Fibroblast of lung (primary cell): ENCODE measurements at regions not wholly inside any gene's neighbourhood (a gene's known extent, or its start where the extent isn't known, plus 50 kb on each side); places are given as distances from the start of the nearest gene placed in this dataset.
A peak's percentile ranks its signal among the peaks of the same experiment; 100 is the strongest.

Source experiments
- DNase-seq, 2 donors: peaks; one replicate each; pipeline versions ENCODE4 v3.0.0 to v3.0.0-alpha.2; 2010; ENCODE audit warnings: low read depth in 2 of 2
- H2AFZ ChIP-seq: 2 replicates; pipeline ENCODE4 v1.5.1; 2012; ENCODE audit warnings: low read length, control low read depth, inconsistent platforms
- H3K27ac ChIP-seq: 2 replicates; pipeline ENCODE4 v1.5.1; 2011; ENCODE audit warnings: low read length, control low read depth; ENCODE audit not compliant: insufficient read depth
- H3K27me3 ChIP-seq: 2 replicates; pipeline ENCODE4 v1.5.1; 2011; ENCODE audit warnings: mild to moderate bottlenecking, low read length; ENCODE audit not compliant: control insufficient read depth, insufficient read depth
- H3K36me3 ChIP-seq: 2 replicates; pipeline ENCODE4 v1.5.1; 2011; ENCODE audit warnings: low read length; ENCODE audit not compliant: control insufficient read depth, insufficient read depth
- H3K4me1 ChIP-seq: 2 replicates; pipeline ENCODE4 v1.5.1; 2011; ENCODE audit warnings: low read length; ENCODE audit not compliant: control insufficient read depth, insufficient read depth; ENCODE audit errors: extremely low read depth
- H3K4me2 ChIP-seq: 2 replicates; pipeline ENCODE4 v1.5.1; 2011; ENCODE audit warnings: low read length, control low read depth; ENCODE audit not compliant: insufficient read depth; ENCODE audit errors: extremely low read depth
- H3K4me3 ChIP-seq, 4 experiments: fragments of 200-600 bp in 1 of 4; sonication (generic) in 1 of 4; replicated peaks in 1 of 4; 2 replicates each; pipeline ENCODE4 v1.5.1; 2011 to 2016; ENCODE audit warnings: low read length in 4 of 4, low read depth in 3 of 4, mild to moderate bottlenecking in 3 of 4, control low read depth in 2 of 4, inconsistent platforms in 1 of 4, mixed read lengths in 1 of 4; ENCODE audit not compliant: insufficient read depth in 1 of 4; ENCODE audit errors: control extremely low read depth in 1 of 4
- H3K79me2 ChIP-seq: 2 replicates; pipeline ENCODE4 v1.5.1; 2012; ENCODE audit warnings: mild to moderate bottlenecking, low read length, inconsistent platforms; ENCODE audit not compliant: control insufficient read depth, insufficient read depth
- H3K9ac ChIP-seq: 2 replicates; pipeline ENCODE4 v1.5.1; 2011; ENCODE audit warnings: mild to moderate bottlenecking, low read length, control low read depth; ENCODE audit not compliant: insufficient read depth
- H3K9me3 ChIP-seq: 2 replicates; pipeline ENCODE4 v1.5.1; 2012; ENCODE audit warnings: low read depth, low read length; ENCODE audit not compliant: control insufficient read depth, insufficient read depth
- H4K20me1 ChIP-seq: 2 replicates; pipeline ENCODE4 v1.5.1; 2011; ENCODE audit warnings: low read length; ENCODE audit not compliant: control insufficient read depth, insufficient read depth; ENCODE audit errors: extremely low read depth
- CTCF ChIP-seq, 2 donors: IDR thresholded peaks in 1 of 2; conservative IDR thresholded peaks in 1 of 2; 1 replicate in 1 of 2; 2 replicates in 1 of 2; pipeline ENCODE4 v1.5.1; 2011 to 2012; ENCODE audit warnings: low read length in 2 of 2, control low read depth in 1 of 2, inconsistent platforms in 1 of 2, low read depth in 1 of 2, mild to moderate bottlenecking in 1 of 2
- EZH2 ChIP-seq: IDR thresholded peaks from 2 replicates; pipeline ENCODE4 v1.5.1; 2012; ENCODE audit warnings: low read length, control low read depth, mild to moderate bottlenecking; ENCODE audit errors: missing control alignments

DNA sequence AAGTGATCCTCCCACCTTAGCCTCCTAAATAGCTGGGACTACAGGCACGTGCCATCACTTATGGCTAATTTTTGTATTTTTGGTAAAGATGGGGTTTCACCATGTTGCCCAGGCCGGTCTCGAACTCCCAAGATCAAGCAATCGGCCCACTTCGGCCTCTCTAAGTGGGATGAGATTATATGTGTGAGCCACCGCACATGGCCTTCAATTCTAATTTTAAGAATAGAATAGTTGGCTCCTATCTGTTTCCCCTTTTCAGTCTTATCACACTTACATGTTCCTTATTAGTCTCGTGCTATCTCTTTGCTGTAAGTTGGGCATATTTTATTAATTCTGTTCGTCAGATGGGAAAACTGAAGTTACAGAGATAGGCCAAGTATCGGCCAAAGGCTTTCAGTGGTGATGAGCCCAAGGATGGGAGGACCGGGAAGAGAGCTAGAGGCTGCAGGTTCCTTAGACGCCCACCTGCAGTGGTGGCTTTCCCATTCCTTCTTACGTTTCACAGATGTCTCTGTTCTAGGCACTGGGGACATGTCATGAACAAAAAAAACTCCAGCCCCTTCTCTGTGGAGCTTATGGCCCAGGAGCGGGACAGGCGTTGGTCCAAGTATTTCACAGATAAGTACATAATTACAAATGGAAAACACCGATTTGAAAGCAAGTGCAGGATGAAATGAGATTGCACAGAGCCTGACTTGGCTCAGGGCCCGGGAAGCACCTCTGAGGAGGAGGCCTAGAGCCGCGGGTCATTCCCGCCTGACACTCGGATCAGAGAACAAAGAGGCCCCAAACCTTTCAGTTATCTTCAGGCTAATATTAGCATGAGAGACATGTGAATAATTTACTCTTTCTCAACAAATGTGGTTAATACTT lies 91.1 kb upstream of the KLF13 start:
- no peak overlapping the region for H2AFZ ChIP-seq
- H3K9ac ChIP-seq = peak overlapping the region; percentile 43
- H3K79me2 ChIP-seq = no peaks in the 10 kb centered on the region
- H3K36me3 ChIP-seq = no peaks in the 10 kb centered on the region
- DNase-seq = peak; percentile 44 to 49
- TF ChIP-seq CTCF (conservative IDR thresholded peaks at IDR 0.05 in 1 of 2, IDR thresholded peaks at IDR 0.05 in 1 of 2; ENCODE audit: low read depth in 1 of 2, low read length in 2 of 2) (no peak), EZH2 (no peak)
- H4K20me1 ChIP-seq = no peaks in the 10 kb centered on the region
- peaks cover 13% of the 10 kb centered on the region for H3K4me1 ChIP-seq
- H3K4me3 ChIP-seq = no peak overlapping the region
- H3K27ac ChIP-seq = peak overlapping the region; percentile 75
- H3K27me3 ChIP-seq = peaks cover 2% of the 10 kb centered on the region
- no peaks in the 10 kb centered on the region for H3K9me3 ChIP-seq
- H3K4me2 ChIP-seq = no peak overlapping the region

DNA sequence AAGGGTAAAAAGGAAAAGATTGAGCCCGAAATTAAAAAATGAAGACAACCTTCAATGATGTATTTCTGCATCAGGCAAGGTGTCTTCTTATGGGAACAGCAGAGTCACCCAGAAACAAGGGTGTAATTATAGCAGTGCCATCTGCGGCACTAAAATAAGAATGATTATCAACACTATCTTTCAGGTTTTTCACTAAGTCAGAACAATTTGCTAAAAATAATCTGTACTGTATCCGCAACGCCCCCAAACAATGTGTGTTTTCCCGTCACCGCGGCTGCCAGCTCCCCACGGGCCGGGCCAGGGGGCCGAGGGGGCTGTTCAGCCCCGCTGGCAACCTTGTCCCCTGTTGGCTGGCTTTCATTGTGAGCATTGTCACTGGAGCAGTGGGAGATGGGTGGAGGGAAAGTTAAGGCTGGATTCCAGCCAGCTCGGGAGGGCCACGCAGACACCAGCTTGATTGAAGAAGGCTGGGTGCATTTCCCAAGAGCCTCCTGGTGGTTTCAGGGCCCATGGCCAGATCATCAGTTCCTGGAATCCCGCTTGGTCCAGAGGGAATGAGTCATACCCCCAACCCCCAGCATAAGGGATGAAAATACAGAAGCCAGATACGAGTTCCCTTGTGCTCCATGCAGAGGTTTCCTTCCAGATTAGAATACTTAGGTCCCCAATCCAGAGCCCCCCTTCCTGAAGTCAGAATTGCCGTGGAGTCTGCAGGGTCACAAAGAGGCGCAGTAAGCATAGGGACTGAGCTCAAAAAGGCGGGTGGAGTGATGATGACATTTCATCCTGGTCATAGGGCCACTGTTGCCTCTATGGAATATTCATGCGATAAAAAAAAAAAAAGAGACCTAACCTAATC lies 90.2 kb upstream of the KLF13 start:
- Histone ChIP-seq H2AFZ (peak overlapping the region; percentile 46), H3K79me2 (no peaks in the 10 kb centered on the region), H3K4me3 (peak overlapping the region in 2 of 4 experiments; percentile 1 to 11), H4K20me1 (no peaks in the 10 kb centered on the region), H3K9ac (peak overlapping the region; percentile 43), H3K27ac (peak overlapping the region; percentile 75), H3K4me2 (peak overlapping the region; percentile 73), H3K36me3 (no peaks in the 10 kb centered on the region), H3K27me3 (no peaks in the 10 kb centered on the region), H3K9me3 (no peaks in the 10 kb centered on the region), H3K4me1 (peaks cover 13% of the 10 kb centered on the region)
- TF ChIP-seq EZH2 (no peak), CTCF (conservative IDR thresholded peaks at IDR 0.05 in 1 of 2, IDR thresholded peaks at IDR 0.05 in 1 of 2; ENCODE audit: low read depth in 1 of 2, low read length in 2 of 2) (peak in 1 of 2 donors; percentile 5)
- peak; percentile 96 to 98 for DNase-seq

DNA sequence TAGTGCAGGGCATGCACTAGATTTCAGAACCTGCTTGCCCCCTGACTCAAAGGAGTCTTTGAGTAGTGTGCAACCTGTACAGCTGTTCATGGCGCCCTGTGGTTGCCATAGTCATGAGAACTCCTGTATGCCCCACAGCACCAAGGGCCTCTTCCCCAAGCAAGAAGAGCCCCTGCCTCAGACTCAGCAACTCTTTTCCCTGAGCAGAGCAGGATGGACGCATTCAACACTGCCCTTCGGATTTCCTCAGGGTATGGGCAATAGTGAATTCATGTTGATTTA lies 89.7 kb upstream of the KLF13 start:
- Histone ChIP-seq H4K20me1 (no peaks in the 10 kb centered on the region), H3K4me2 (peak overlapping the region; percentile 65), H3K79me2 (no peaks in the 10 kb centered on the region), H3K9ac (no peak overlapping the region), H3K27me3 (no peaks in the 10 kb centered on the region), H3K36me3 (no peaks in the 10 kb centered on the region), H3K4me1 (peaks cover 13% of the 10 kb centered on the region), H3K4me3 (no peak overlapping the region), H3K9me3 (no peaks in the 10 kb centered on the region), H3K27ac (peak overlapping the region; percentile 75), H2AFZ (no peak overlapping the region)
- DNase-seq = peak in 1 of 2 donors; percentile 15
- TF ChIP-seq EZH2 = no peak
- TF ChIP-seq CTCF (conservative IDR thresholded peaks at IDR 0.05 in 1 of 2, IDR thresholded peaks at IDR 0.05 in 1 of 2; ENCODE audit: low read depth in 1 of 2, low read length in 2 of 2) = no peak
